ENCODE measurements at regions not wholly inside any gene's neighbourhood (a gene's known extent, or its start where the extent isn't known, plus 50 kb on each side); places are given as distances from the start of the nearest gene placed in this dataset.

DNA sequence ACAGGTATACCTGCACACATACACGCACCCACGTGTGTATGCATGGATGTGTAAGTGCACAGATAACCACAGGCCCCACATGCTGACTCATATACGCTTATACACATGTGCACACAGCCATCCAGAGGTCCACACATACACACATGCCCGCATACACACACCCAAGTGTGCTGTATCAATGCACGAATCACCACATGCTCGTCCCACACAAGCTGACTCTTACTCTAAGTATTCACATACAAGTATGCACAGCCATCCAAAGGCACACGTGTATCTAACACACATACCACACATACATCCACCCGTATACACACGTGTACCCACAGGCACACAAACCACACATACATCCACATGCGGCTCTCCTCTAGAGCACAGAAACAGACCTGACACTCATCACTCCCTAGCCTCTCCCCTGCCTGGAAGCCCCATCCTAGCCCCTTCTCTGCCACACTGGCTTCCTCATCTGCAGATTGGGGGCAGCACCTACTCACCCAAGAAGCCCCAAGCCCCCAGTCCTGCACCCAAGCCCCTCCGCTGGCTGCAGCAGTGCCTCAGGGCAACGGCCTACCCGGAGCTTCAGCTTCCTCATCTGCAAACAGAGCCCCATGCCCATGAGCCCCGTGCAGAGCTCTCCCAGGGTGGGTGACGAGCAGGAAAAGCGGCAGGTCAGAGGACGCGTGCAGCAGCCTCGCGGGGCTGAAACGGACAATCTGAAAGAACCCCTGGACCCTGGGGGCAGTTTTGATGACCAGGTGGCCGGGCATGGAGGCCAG is 105.4 kb downstream of the NCOR2 start:
- intact Hi-C loops (cut with DNase I; ENCODE audit: low total_unique reads) = no loop called here
- Histone ChIP-seq H3K4me1 (peaks cover 26% of the 10 kb centered on the region), H3K4me3 (no peak overlapping the region), H3K9me3 (no peaks in the 10 kb centered on the region), H3K36me3 (ENCODE audit: low read depth, missing control alignments) (no peaks in the 10 kb centered on the region), H3K27ac (no peak overlapping the region), H3K27me3 (no peaks in the 10 kb centered on the region)
- WGBS, 2 donors = 88 to 90% methylated on average over 18 to 22 of the region's 22 CpGs
- TF ChIP-seq, protein P1, sequence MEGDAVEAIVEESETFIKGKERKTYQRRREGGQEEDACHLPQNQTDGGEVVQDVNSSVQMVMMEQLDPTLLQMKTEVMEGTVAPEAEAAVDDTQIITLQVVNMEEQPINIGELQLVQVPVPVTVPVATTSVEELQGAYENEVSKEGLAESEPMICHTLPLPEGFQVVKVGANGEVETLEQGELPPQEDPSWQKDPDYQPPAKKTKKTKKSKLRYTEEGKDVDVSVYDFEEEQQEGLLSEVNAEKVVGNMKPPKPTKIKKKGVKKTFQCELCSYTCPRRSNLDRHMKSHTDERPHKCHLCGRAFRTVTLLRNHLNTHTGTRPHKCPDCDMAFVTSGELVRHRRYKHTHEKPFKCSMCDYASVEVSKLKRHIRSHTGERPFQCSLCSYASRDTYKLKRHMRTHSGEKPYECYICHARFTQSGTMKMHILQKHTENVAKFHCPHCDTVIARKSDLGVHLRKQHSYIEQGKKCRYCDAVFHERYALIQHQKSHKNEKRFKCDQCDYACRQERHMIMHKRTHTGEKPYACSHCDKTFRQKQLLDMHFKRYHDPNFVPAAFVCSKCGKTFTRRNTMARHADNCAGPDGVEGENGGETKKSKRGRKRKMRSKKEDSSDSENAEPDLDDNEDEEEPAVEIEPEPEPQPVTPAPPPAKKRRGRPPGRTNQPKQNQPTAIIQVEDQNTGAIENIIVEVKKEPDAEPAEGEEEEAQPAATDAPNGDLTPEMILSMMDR (IDR thresholded peaks at IDR 0.05) = no peak
- no peak for TF ChIP-seq POLR2A (IDR thresholded peaks at IDR 0.05)
- DNase-seq = no peak

DNA sequence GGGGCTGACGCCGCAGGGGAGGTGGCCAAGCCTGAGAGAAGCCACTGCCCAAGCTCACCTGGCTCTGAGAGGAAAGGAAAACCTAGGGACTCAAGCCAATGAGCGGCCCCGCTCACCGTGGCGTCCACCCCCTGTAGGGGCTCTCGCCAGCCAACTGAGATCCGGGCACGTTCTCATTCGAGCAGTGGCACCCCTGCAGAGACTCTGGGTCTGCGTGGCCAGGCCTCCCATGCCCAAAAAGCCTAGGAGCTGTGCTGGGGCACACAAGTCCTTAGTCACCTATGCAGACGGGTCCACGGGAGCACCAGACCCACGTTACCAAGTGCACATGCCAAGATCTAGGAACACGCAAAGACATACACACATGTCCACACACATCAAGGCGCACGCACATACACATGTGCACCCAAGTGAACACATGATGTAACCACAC is 106.2 kb downstream of the NCOR2 start:
- Histone ChIP-seq H3K27me3 (no peaks in the 10 kb centered on the region), H3K27ac (no peak overlapping the region), H3K36me3 (ENCODE audit: low read depth, missing control alignments) (no peaks in the 10 kb centered on the region), H3K4me3 (no peak overlapping the region), H3K4me1 (peaks cover 32% of the 10 kb centered on the region), H3K9me3 (no peaks in the 10 kb centered on the region)
- intact Hi-C loops (cut with DNase I; ENCODE audit: low total_unique reads) = no loop called here
- TF ChIP-seq POLR2A (IDR thresholded peaks at IDR 0.05) = no peak
- TF ChIP-seq, protein P1 (IDR thresholded peaks at IDR 0.05) = no peak
- DNase-seq = no peak
- 76 to 90% methylated on average over 3 to 17 of the region's 17 CpGs for WGBS, 2 donors

DNA sequence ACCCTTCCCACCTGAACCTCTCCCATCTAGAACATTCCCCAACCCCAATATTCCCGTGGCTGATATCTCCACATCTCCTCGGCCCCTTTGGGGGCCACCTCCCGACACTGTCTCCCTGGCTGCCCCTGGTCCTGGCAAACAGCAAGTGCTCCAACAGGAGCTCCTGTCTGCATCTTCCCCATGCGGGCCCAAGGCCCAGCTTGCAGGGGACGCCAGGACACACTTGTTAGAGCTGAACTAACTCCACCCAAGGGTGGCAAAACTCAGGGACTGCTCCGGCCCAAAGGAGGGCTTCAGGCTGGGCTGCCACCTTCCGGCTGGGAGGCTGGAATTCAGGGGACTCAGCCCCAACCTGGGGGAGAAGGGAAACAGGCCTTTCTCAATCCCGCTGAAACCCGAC is 106.6 kb downstream of the NCOR2 start:
- Histone ChIP-seq H3K9me3 (no peaks in the 10 kb centered on the region), H3K27ac (no peak overlapping the region), H3K27me3 (no peaks in the 10 kb centered on the region), H3K36me3 (ENCODE audit: low read depth, missing control alignments) (no peaks in the 10 kb centered on the region), H3K4me1 (peaks cover 32% of the 10 kb centered on the region), H3K4me3 (no peak overlapping the region)
- no peak for TF ChIP-seq POLR2A (IDR thresholded peaks at IDR 0.05)
- TF ChIP-seq, protein P1 (IDR thresholded peaks at IDR 0.05) = no peak
- DNase-seq = no peak
- intact Hi-C loops (cut with DNase I; ENCODE audit: low total_unique reads) = no loop called here
- WGBS, 2 donors = 56 to 73% methylated on average over 4 to 9 of the region's 9 CpGs

DNA sequence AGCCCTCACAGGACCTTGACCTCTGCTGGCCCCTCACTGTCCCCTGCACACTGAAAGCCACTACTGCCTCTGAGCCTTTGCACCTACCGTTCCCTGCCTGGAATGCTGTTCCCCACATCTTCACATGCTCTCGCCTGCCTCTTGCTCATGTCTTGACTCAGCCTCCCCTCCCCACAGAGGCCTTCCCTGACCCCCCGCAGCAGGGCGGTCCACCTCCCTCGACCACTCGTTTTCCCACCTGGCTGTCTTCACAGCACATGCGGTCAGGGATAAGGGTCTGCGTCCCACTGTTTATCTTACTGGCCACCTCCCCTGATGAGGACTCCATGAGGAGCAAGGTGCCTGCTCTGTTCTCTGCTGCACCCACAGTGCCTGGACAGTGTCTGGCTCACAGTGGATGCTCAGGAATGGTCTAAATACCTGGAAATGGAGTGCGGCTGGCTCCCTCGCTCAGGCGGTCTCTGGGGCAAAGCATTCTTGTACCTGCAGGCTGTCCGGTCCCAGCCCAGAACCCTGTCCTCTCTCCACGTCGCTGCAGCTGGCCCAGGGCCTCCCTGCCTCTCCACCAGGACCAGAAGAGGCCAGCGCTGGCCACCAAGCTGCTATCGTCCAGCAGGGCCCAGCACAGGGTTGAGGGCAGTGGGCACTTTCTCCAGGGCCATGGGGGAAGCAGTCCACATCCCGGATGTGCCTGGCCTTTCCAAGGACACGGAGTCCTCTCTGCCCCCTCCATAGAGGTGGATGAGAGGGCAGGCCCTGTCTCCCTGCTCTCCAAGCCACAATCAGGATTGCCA is 107.4 kb downstream of the NCOR2 start:
- intact Hi-C loops (cut with DNase I; ENCODE audit: low total_unique reads) = no loop called here
- Histone ChIP-seq H3K27ac (no peak overlapping the region), H3K27me3 (no peaks in the 10 kb centered on the region), H3K36me3 (ENCODE audit: low read depth, missing control alignments) (no peaks in the 10 kb centered on the region), H3K9me3 (no peaks in the 10 kb centered on the region), H3K4me3 (no peak overlapping the region), H3K4me1 (peaks cover 37% of the 10 kb centered on the region)
- TF ChIP-seq POLR2A (IDR thresholded peaks at IDR 0.05) = no peak
- TF ChIP-seq, protein P1 (IDR thresholded peaks at IDR 0.05) = no peak
- DNase-seq = no peak
- WGBS, 2 donors = 88 to 90% methylated on average over 10 to 18 of the region's 18 CpGs
